ENCODE measurements at regions not wholly inside any gene's neighbourhood (a gene's known extent, or its start where the extent isn't known, plus 50 kb on each side); places are given as distances from the start of the nearest gene placed in this dataset.

GRCh38 chr4:132228676-132229075 lies 920.4 kb upstream of the PCDH10 start:
- TF ChIP-seq, protein P1, sequence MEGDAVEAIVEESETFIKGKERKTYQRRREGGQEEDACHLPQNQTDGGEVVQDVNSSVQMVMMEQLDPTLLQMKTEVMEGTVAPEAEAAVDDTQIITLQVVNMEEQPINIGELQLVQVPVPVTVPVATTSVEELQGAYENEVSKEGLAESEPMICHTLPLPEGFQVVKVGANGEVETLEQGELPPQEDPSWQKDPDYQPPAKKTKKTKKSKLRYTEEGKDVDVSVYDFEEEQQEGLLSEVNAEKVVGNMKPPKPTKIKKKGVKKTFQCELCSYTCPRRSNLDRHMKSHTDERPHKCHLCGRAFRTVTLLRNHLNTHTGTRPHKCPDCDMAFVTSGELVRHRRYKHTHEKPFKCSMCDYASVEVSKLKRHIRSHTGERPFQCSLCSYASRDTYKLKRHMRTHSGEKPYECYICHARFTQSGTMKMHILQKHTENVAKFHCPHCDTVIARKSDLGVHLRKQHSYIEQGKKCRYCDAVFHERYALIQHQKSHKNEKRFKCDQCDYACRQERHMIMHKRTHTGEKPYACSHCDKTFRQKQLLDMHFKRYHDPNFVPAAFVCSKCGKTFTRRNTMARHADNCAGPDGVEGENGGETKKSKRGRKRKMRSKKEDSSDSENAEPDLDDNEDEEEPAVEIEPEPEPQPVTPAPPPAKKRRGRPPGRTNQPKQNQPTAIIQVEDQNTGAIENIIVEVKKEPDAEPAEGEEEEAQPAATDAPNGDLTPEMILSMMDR (IDR thresholded peaks at IDR 0.05): no peak
- no peak for TF ChIP-seq POLR2A (IDR thresholded peaks at IDR 0.05)

Data from lower leg skin (tissue), 3 donors.